BJ (cell line): ENCODE measurements at regions not wholly inside any gene's neighbourhood (a gene's known extent, or its start where the extent isn't known, plus 50 kb on each side); places are given as distances from the start of the nearest gene placed in this dataset.

Experiments
- CTCF ChIA-PET: fragments of 350-600 bp; formaldehyde crosslinking; extraction: SDS; loops from one replicate; lab custom pipeline; 2021; ENCODE audit warnings: antibody characterized with exemption, inconsistent platforms; lab: Yijun Ruan, JAX
- POLR2A ChIA-PET: fragments of 300-600 bp; sonication (Branson Sonifier 250); formaldehyde crosslinking; extraction: SDS; loops from one replicate; lab custom pipeline; 2021; ENCODE audit warnings: antibody characterized with exemption; lab: Charles Lee
- DNase-seq: peaks from one replicate; pipeline ENCODE4 v3.0.0-alpha.2; 2011; ENCODE audit warnings: low read depth
- H3K27me3 ChIP-seq: 2 replicates; pipeline ENCODE4 v1.6.0; 2011; ENCODE audit warnings: low read length; ENCODE audit not compliant: control insufficient read depth, insufficient read depth
- H3K36me3 ChIP-seq: 2 replicates; pipeline ENCODE4 v1.5.1; 2011; ENCODE audit warnings: low read length; ENCODE audit not compliant: control insufficient read depth, insufficient read depth
- H3K4me3 ChIP-seq: 2 replicates; pipeline ENCODE4 v1.5.1; 2011; ENCODE audit warnings: low read depth, mild to moderate bottlenecking, control low read depth, low read length
- CTCF ChIP-seq: IDR thresholded peaks from 2 replicates; pipeline ENCODE4 v1.5.1; 2011; ENCODE audit warnings: low read depth, mild to moderate bottlenecking, control low read depth, inconsistent platforms, low read length, moderate library complexity; ENCODE audit not compliant: insufficient read depth

GRCh38 chrX:42437211-42437610 is 340.8 kb downstream of the PPP1R2C start:
- no peaks in the 10 kb centered on the region for H3K36me3 ChIP-seq
- H3K4me3 ChIP-seq: no peak overlapping the region
- ChIA-PET POLR2A (no interaction called here), CTCF (no interaction called here)
- H3K27me3 ChIP-seq: no peaks in the 10 kb centered on the region
- no peak for DNase-seq
- TF ChIP-seq CTCF: no peak

- no peak for TF ChIP-seq CTCF
These were observed 343.4 kb downstream of the PPP1R2C start for GRCh38 chrX:42434458-42435166.

GRCh38 chrX:42432552-42432951 is 345.4 kb downstream of the PPP1R2C start:
- ChIA-PET POLR2A (no interaction called here), CTCF (no interaction called here)
- H3K4me3 ChIP-seq: no peak overlapping the region
- DNase-seq: no peak
- no peak for TF ChIP-seq CTCF
- H3K36me3 ChIP-seq: no peaks in the 10 kb centered on the region
- no peaks in the 10 kb centered on the region for H3K27me3 ChIP-seq

More at GRCh38 chrX:42434458-42435166, 343.4 kb downstream of the PPP1R2C start:
- CTCF ChIA-PET: no interaction called here
- no peak for DNase-seq
- POLR2A ChIA-PET: no interaction called here
- Histone ChIP-seq H3K27me3 (no peaks in the 10 kb centered on the region), H3K4me3 (no peak overlapping the region), H3K36me3 (no peaks in the 10 kb centered on the region)

GRCh38 chrX:42422961-42423360 is 355.0 kb downstream of the PPP1R2C start:
- H3K36me3 ChIP-seq: no peaks in the 10 kb centered on the region
- H3K27me3 ChIP-seq: no peaks in the 10 kb centered on the region
- POLR2A ChIA-PET: no interaction called here
- DNase-seq: no peak
- no peak for TF ChIP-seq CTCF
- H3K4me3 ChIP-seq: no peak overlapping the region
- CTCF ChIA-PET: no interaction called here

GRCh38 chrX:42420426-42420825 is 357.5 kb downstream of the PPP1R2C start:
- no peak for TF ChIP-seq CTCF
- Histone ChIP-seq H3K4me3 (no peak overlapping the region), H3K27me3 (no peaks in the 10 kb centered on the region), H3K36me3 (no peaks in the 10 kb centered on the region)
- DNase-seq: no peak
- POLR2A ChIA-PET: no interaction called here
- CTCF ChIA-PET: no interaction called here
